Peyer's patch (tissue), 4 donors: ENCODE measurements at regions not wholly inside any gene's neighbourhood (a gene's known extent, or its start where the extent isn't known, plus 50 kb on each side); places are given as distances from the start of the nearest gene placed in this dataset.

Source experiments
- CTCF ChIP-seq, 6 experiments: fragments of 450-650 bp in 4 of 6; fragments of 200-600 bp in 2 of 6; sonication (generic) in 1 of 6; IDR thresholded peaks; one replicate each; pipeline ENCODE4 v1.5.1; 2017 to 2019; ENCODE audit warnings: antibody characterized with exemption in 6 of 6, mild to moderate bottlenecking in 3 of 6, moderate library complexity in 1 of 6
- POLR2A ChIP-seq, 2 donors: fragments of 450-650 bp; IDR thresholded peaks; one replicate each; pipeline ENCODE4 v1.5.1; 2017; ENCODE audit warnings: antibody characterized with exemption in 2 of 2, mild to moderate bottlenecking in 2 of 2, moderate library complexity in 2 of 2

- TF ChIP-seq CTCF (IDR thresholded peaks at IDR 0.05) (no peak), POLR2A (IDR thresholded peaks at IDR 0.05) (no peak)
These were observed 84.3 kb upstream of the CAST start for GRCh38 chr5:96577909-96578308.
